Ammon's horn (tissue), 1 donor: ENCODE measurements at regions not wholly inside any gene's neighbourhood (a gene's known extent, or its start where the extent isn't known, plus 50 kb on each side); places are given as distances from the start of the nearest gene placed in this dataset.
"Not testable (repeated sequence)": the region's sequence is repeated elsewhere in the genome, so short reads cannot be mapped to it uniquely, and the experiment has no call there.

Experiments used
- DNase-seq: peaks from one replicate; pipeline ENCODE4 v3.0.0-alpha.2; 2016; ENCODE audit warnings: low spot score

GRCh38 chr1:83130886-83131691, 867.8 kb downstream of the TTLL7 start:
- DNase-seq = no peak

GRCh38 chr1:83129107-83129506, 869.8 kb downstream of the TTLL7 start:
- no peak for DNase-seq

GRCh38 chr1:83125456-83125855, 873.5 kb downstream of the TTLL7 start:
- no peak for DNase-seq

GRCh38 chr1:83123019-83123418, 875.9 kb downstream of the TTLL7 start:
- no peak for DNase-seq

GRCh38 chr1:83118472-83118871, 880.5 kb downstream of the TTLL7 start:
- DNase-seq = no peak

- DNase-seq = not testable (repeated sequence)
These were observed 881.9 kb downstream of the TTLL7 start for GRCh38 chr1:83117030-83117429.

GRCh38 chr1:83115785-83116184, 883.1 kb downstream of the TTLL7 start:
- DNase-seq = no peak

GRCh38 chr1:83114136-83114834, 884.6 kb downstream of the TTLL7 start:
- DNase-seq = no peak

GRCh38 chr1:83113652-83114051, 885.3 kb downstream of the TTLL7 start:
- DNase-seq = no peak

GRCh38 chr1:83112248-83112885, 886.6 kb downstream of the TTLL7 start:
- no peak for DNase-seq

GRCh38 chr1:83110156-83110555, 888.8 kb downstream of the TTLL7 start:
- DNase-seq = no peak

GRCh38 chr1:83109692-83110091, 889.2 kb downstream of the TTLL7 start:
- no peak for DNase-seq

- no peak for DNase-seq
These were observed 894.4 kb downstream of the TTLL7 start for GRCh38 chr1:83104558-83104957.

- DNase-seq = no peak
These were observed 895.6 kb downstream of the TTLL7 start for GRCh38 chr1:83103341-83103740.

GRCh38 chr1:83102630-83103071, 896.3 kb downstream of the TTLL7 start:
- no peak for DNase-seq

GRCh38 chr1:83101406-83101805, 897.5 kb downstream of the TTLL7 start:
- no peak for DNase-seq

- no peak for DNase-seq
These were observed 898.8 kb downstream of the TTLL7 start for GRCh38 chr1:83100133-83100532.

- no peak for DNase-seq
These were observed 900.1 kb downstream of the TTLL7 start for GRCh38 chr1:83098791-83099190.

- no peak for DNase-seq
These were observed 900.8 kb downstream of the TTLL7 start for GRCh38 chr1:83098131-83098530.

GRCh38 chr1:83097715-83098114, 901.2 kb downstream of the TTLL7 start:
- DNase-seq = no peak

GRCh38 chr1:83095570-83095969, 903.4 kb downstream of the TTLL7 start:
- DNase-seq = no peak

- DNase-seq = no peak
These were observed 908.7 kb downstream of the TTLL7 start for GRCh38 chr1:83090195-83090594.

GRCh38 chr1:83087851-83088250, 911.1 kb downstream of the TTLL7 start:
- DNase-seq = no peak
